ENCODE measurements at regions not wholly inside any gene's neighbourhood (a gene's known extent, or its start where the extent isn't known, plus 50 kb on each side); places are given as distances from the start of the nearest gene placed in this dataset.
"Not testable (repeated sequence)": the region's sequence is repeated elsewhere in the genome, so short reads cannot be mapped to it uniquely, and the experiment has no call there.

DNA sequence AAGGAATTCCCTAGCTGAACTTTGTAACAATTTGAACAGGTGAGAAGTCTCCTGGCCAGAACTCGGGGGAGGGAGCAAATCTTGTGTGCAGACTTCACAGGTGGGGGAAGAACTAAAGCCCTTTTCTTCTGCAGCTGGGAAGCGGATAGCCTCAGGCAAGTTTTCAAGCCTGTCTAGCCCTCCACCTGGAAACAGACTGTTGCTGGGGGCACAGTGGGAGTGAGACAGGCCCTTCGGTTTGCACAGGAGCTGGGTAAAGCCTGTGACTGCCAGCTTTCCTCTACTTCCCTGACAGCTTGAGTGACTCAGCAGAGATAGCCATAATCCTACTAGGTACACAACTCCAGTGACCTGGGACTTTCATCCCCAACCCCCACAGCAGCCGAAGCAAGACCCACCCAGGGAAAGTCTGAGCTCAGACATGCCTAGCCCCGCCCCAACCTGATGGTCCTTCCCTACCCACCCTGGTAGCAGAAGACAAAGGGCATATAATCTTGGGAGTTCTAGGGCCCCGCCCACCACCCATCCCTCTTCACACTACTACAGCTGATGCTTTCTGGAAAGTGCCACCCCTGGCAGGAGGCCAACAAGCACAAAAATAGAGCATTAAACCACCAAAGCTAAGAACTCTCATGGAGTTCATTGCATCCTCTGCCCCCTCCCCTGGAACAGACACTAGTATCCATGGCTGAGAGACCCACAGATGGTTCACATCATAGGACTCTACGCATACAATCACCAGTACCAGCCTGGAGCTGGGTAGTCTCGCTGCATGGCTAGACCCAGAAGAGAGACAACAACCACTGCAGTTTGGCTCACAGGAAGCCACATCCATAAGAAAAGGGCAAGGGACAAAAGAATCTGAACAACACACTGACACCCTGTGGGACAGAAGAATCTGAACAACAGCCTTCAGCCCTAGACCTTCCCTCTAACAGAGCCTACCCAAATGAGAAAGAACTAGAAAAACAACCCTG lies 479.0 kb downstream of the RAP2B start:
- H3K4me3 ChIP-seq = no peak overlapping the region
- TF ChIP-seq POLR2A (IDR thresholded peaks at IDR 0.05) = no peak
- TF ChIP-seq, protein P1, sequence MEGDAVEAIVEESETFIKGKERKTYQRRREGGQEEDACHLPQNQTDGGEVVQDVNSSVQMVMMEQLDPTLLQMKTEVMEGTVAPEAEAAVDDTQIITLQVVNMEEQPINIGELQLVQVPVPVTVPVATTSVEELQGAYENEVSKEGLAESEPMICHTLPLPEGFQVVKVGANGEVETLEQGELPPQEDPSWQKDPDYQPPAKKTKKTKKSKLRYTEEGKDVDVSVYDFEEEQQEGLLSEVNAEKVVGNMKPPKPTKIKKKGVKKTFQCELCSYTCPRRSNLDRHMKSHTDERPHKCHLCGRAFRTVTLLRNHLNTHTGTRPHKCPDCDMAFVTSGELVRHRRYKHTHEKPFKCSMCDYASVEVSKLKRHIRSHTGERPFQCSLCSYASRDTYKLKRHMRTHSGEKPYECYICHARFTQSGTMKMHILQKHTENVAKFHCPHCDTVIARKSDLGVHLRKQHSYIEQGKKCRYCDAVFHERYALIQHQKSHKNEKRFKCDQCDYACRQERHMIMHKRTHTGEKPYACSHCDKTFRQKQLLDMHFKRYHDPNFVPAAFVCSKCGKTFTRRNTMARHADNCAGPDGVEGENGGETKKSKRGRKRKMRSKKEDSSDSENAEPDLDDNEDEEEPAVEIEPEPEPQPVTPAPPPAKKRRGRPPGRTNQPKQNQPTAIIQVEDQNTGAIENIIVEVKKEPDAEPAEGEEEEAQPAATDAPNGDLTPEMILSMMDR (IDR thresholded peaks at IDR 0.05) = no peak
- intact Hi-C loops (cut with DNase I) = no loop called here
- H3K27ac ChIP-seq = no peak overlapping the region
- H3K27me3 ChIP-seq = no peaks in the 10 kb centered on the region
- H3K36me3 ChIP-seq (replicated peaks in 1 of 2) = no peaks in the 10 kb centered on the region
- WGBS, 4 donors = 78 to 89% (median 86%) methylated on average over 7 to 8 of the region's 8 CpGs
- DNase-seq = no peak
- no peaks in the 10 kb centered on the region for H3K4me1 ChIP-seq (replicated peaks in 1 of 2)
- no peaks in the 10 kb centered on the region for H3K9me3 ChIP-seq (replicated peaks in 1 of 3)

DNA sequence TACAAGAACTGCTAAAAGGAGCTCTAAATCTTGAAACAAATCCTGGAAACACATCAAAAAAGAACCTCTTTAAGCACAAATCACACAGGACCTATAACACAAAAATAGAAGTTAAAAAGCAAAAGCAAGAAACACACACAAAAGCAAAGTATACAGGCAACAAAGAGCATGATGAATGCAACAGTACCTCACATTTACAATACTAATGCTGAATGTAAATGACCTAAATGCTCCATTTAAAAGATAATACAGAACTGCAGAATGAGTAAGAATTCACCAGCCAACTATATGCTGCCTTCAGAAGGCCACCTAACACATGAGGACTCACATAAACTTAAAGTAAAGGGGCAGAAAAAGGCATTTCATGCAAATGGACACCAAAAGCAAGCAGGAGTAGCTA lies 478.6 kb upstream of the ARHGEF26 start:
- H3K27ac ChIP-seq; H3K27me3 ChIP-seq; DNase-seq; H3K36me3 ChIP-seq (replicated peaks in 1 of 2); H3K9me3 ChIP-seq (replicated peaks in 1 of 3); H3K4me3 ChIP-seq; H3K4me1 ChIP-seq (replicated peaks in 1 of 2); intact Hi-C loops (cut with DNase I): not testable (repeated sequence)

DNA sequence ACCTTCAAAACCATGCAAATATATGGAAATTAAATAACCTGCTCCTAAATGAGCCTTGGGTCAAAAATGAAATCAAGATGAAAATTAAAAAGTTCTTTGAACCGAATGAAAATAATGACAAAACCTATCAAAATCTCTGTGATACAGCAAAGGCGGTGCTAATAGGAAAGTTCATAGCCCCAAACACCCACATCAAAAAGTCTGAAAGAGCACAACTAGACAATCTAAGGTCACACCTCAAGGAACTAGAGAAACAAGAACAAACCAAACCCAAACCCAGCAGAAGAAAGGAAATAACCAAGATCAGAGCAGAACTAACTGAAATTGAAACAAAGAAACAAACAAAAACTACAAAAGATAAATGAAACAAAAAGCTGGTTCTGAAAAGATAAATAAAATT lies 477.7 kb upstream of the ARHGEF26 start:
- 42 to 77% (median 53%) methylated on average over 2 of the region's 2 CpGs for WGBS, 4 donors
- H3K4me3 ChIP-seq; intact Hi-C loops (cut with DNase I); H3K27ac ChIP-seq; H3K9me3 ChIP-seq (replicated peaks in 1 of 3); H3K4me1 ChIP-seq (replicated peaks in 1 of 2); H3K27me3 ChIP-seq; H3K36me3 ChIP-seq (replicated peaks in 1 of 2); DNase-seq: not testable (repeated sequence)

DNA sequence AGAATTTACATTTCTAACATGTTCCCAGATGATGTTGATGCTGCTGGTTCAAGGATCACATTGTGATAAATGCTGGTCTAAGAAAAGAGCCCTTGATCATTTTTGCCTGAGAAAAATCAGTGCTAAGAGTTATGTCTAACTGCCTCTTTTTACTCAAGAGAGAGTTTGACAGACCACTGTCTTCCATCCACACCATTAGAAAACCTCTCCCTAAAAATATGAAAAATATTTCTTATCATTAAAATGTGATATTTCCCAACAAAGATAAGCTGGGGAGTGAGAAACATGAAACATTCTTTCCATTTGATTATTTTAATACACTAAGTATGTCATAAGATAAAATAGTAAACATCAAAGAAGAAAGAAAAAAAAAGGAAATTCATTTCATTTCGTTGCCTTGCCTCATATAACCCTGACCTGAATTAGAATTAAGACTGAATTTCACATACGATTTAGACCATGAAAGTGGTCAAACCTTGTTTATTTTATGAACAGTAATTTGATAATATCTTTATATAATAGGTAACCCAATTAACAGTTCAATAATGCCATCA lies 471.8 kb upstream of the ARHGEF26 start:
- H3K4me1 ChIP-seq (replicated peaks in 1 of 2) = no peaks in the 10 kb centered on the region
- intact Hi-C loops (cut with DNase I) = no loop called here
- H3K27ac ChIP-seq = no peak overlapping the region
- no peaks in the 10 kb centered on the region for H3K36me3 ChIP-seq (replicated peaks in 1 of 2)
- DNase-seq = no peak
- 28 to 41% (median 37%) methylated on average over 2 of the region's 2 CpGs for WGBS, 4 donors
- H3K9me3 ChIP-seq (replicated peaks in 1 of 3) = no peaks in the 10 kb centered on the region
- H3K27me3 ChIP-seq = no peaks in the 10 kb centered on the region
- TF ChIP-seq, protein P1 (IDR thresholded peaks at IDR 0.05) = no peak
- TF ChIP-seq POLR2A (IDR thresholded peaks at IDR 0.05) = no peak
- no peak overlapping the region for H3K4me3 ChIP-seq

DNA sequence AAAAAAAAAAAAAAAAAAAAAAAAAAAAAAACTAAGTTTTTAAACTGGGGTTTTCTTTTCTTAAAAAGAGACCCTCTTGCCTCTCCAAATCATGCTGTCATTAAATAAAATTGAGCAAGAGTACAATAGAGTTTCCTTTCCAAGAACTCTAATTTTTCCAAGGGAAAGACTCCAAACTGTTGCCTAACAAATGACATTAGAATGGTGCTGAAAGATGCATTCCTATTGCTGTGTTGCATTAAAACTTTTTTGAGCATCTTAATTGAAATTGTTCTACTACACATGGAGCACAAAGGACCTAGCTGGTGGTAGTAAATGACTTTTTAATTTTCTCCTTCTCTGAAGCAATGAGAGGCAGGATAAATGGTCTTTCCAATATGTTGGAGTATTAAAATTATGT lies 469.1 kb upstream of the ARHGEF26 start:
- intact Hi-C loops (cut with DNase I) = no loop called here

More for the DNA sequence above, 469.1 kb upstream of the ARHGEF26 start:
- no peaks in the 10 kb centered on the region for H3K27me3 ChIP-seq
- no peak overlapping the region for H3K27ac ChIP-seq
- H3K4me3 ChIP-seq = no peak overlapping the region
- H3K9me3 ChIP-seq (replicated peaks in 1 of 3) = no peaks in the 10 kb centered on the region
- no peaks in the 10 kb centered on the region for H3K4me1 ChIP-seq (replicated peaks in 1 of 2)
- TF ChIP-seq, protein P1 (IDR thresholded peaks at IDR 0.05) = no peak
- TF ChIP-seq POLR2A (IDR thresholded peaks at IDR 0.05) = no peak
- no peaks in the 10 kb centered on the region for H3K36me3 ChIP-seq (replicated peaks in 1 of 2)
- DNase-seq = no peak

All from adrenal gland (tissue), 9 donors.